ENCODE measurements at regions not wholly inside any gene's neighbourhood (a gene's known extent, or its start where the extent isn't known, plus 50 kb on each side); places are given as distances from the start of the nearest gene placed in this dataset.

DNA sequence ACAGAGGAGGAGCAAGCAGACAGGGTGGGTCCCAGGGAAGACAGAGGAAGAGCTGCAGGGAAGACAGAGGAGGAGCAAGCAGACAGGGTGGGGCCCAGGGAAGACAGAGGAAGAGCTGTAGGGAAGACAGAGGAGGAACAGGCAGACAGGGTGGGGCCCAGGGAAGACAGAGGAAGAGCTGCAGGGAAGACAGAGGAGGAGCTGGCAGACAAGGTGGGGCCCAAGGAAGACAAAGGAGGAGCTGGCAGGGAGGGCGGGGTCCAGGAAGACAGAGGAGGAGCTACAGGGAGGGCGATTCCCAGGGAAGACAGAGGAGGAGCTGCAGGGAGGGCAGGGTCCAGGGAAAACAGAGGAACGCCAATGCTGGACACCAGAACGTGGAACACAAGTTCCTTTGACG lies 66.5 kb downstream of the PLXNA1 start:
- Histone ChIP-seq H3K27me3 (replicated peaks; ENCODE audit: insufficient read depth, low read depth, low read length, poor library complexity) (peaks cover 4% of the 10 kb centered on the region), H3K9me3 (ENCODE audit: low read depth, low read length, poor library complexity, severe bottlenecking) (no peaks in the 10 kb centered on the region), H3K36me3 (ENCODE audit: insufficient read depth, low read length, poor library complexity, severe bottlenecking) (no peaks in the 10 kb centered on the region), H3K4me1 (ENCODE audit: insufficient read depth, low read length, poor library complexity, severe bottlenecking) (peaks cover 3% of the 10 kb centered on the region), H3K4me3 (ENCODE audit: low read depth, low read length, poor library complexity, severe bottlenecking) (no peak overlapping the region), H3K27ac (ENCODE audit: low read depth, low read length, poor library complexity, severe bottlenecking) (no peak overlapping the region)
- no peak for DNase-seq (ENCODE audit: low spot score)
- no TSS peak for BruUV-seq (replicated peaks)
- intact Hi-C loops (cut with micrococcal nuclease; ENCODE audit: unreplicated experiment), result no loop called here
- ChIA-PET POLR2A (ENCODE audit: low non-redundant PET) (no interaction called here), CTCF (no interaction called here)
- no peak for TF ChIP-seq CTCF (conservative IDR thresholded peaks at IDR 0.05; ENCODE audit: low read depth, low read length)
- TF ChIP-seq EZH2 (IDR thresholded peaks at IDR 0.05; ENCODE audit: borderline replicate concordance, low read depth, low read length, poor library complexity, severe bottlenecking), result no peak

- intact Hi-C loops (cut with micrococcal nuclease; ENCODE audit: unreplicated experiment), result no loop called here
- DNase-seq (ENCODE audit: low spot score), result no peak
- ChIA-PET CTCF (no interaction called here), POLR2A (ENCODE audit: low non-redundant PET) (no interaction called here)
- no TSS peak for BruUV-seq (replicated peaks)
- Histone ChIP-seq H3K36me3 (ENCODE audit: insufficient read depth, low read length, poor library complexity, severe bottlenecking) (no peaks in the 10 kb centered on the region), H3K4me1 (ENCODE audit: insufficient read depth, low read length, poor library complexity, severe bottlenecking) (peaks cover 1% of the 10 kb centered on the region), H3K27me3 (replicated peaks; ENCODE audit: insufficient read depth, low read depth, low read length, poor library complexity) (peaks cover 4% of the 10 kb centered on the region), H3K4me3 (ENCODE audit: low read depth, low read length, poor library complexity, severe bottlenecking) (no peak overlapping the region), H3K27ac (ENCODE audit: low read depth, low read length, poor library complexity, severe bottlenecking) (no peak overlapping the region), H3K9me3 (ENCODE audit: low read depth, low read length, poor library complexity, severe bottlenecking) (no peaks in the 10 kb centered on the region)
- TF ChIP-seq EZH2 (IDR thresholded peaks at IDR 0.05; ENCODE audit: borderline replicate concordance, low read depth, low read length, poor library complexity, severe bottlenecking) (no peak), CTCF (conservative IDR thresholded peaks at IDR 0.05; ENCODE audit: low read depth, low read length) (no peak)
These were observed 67.8 kb downstream of the PLXNA1 start for GRCh38 chr3:127050733-127051132.

- no peak for DNase-seq (ENCODE audit: low spot score)
- TF ChIP-seq CTCF (conservative IDR thresholded peaks at IDR 0.05; ENCODE audit: low read depth, low read length) (no peak), EZH2 (IDR thresholded peaks at IDR 0.05; ENCODE audit: borderline replicate concordance, low read depth, low read length, poor library complexity, severe bottlenecking) (no peak)
- intact Hi-C loops (cut with micrococcal nuclease; ENCODE audit: unreplicated experiment), result no loop called here
- Histone ChIP-seq H3K9me3 (ENCODE audit: low read depth, low read length, poor library complexity, severe bottlenecking) (no peaks in the 10 kb centered on the region), H3K4me1 (ENCODE audit: insufficient read depth, low read length, poor library complexity, severe bottlenecking) (no peaks in the 10 kb centered on the region), H3K27ac (ENCODE audit: low read depth, low read length, poor library complexity, severe bottlenecking) (no peak overlapping the region), H3K27me3 (replicated peaks; ENCODE audit: insufficient read depth, low read depth, low read length, poor library complexity) (peaks cover 4% of the 10 kb centered on the region), H3K36me3 (ENCODE audit: insufficient read depth, low read length, poor library complexity, severe bottlenecking) (no peaks in the 10 kb centered on the region), H3K4me3 (ENCODE audit: low read depth, low read length, poor library complexity, severe bottlenecking) (no peak overlapping the region)
- CTCF ChIA-PET, result no interaction called here
- POLR2A ChIA-PET (ENCODE audit: low non-redundant PET), result no interaction called here
- no TSS peak for BruUV-seq (replicated peaks)
These were observed 69.2 kb downstream of the PLXNA1 start for GRCh38 chr3:127052121-127052561.
